ENCODE measurements at regions not wholly inside any gene's neighbourhood (a gene's known extent, or its start where the extent isn't known, plus 50 kb on each side); places are given as distances from the start of the nearest gene placed in this dataset.
"Not testable (repeated sequence)": the region's sequence is repeated elsewhere in the genome, so short reads cannot be mapped to it uniquely, and the experiment has no call there.

GRCh38 chr7:13111230-13111629 is 423.8 kb downstream of the ARL4A start:
- ATAC-seq: no peak
- no peaks in the 10 kb centered on the region for H3K36me3 Mint-ChIP-seq
- H3K4me3 Mint-ChIP-seq: no peak overlapping the region
- DNase-seq: no peak
- no peaks in the 10 kb centered on the region for H3K4me1 Mint-ChIP-seq
- POLR2A ChIA-PET: no interaction called here
- no peaks in the 10 kb centered on the region for H3K9me3 Mint-ChIP-seq
- peaks cover 0 to 4% (median 4%) of the 10 kb centered on the region in 5 donors for H3K27me3 Mint-ChIP-seq
- no peak overlapping the region for H3K27ac Mint-ChIP-seq

GRCh38 chr7:13114240-13114639 is 426.8 kb downstream of the ARL4A start:
- DNase-seq, H3K9me3 Mint-ChIP-seq, H3K4me1 Mint-ChIP-seq, ATAC-seq, H3K36me3 Mint-ChIP-seq, H3K4me3 Mint-ChIP-seq, H3K27me3 Mint-ChIP-seq, H3K27ac Mint-ChIP-seq, POLR2A ChIA-PET: not testable (repeated sequence)

- H3K27me3 Mint-ChIP-seq: peaks cover 0 to 8% (median 0%) of the 10 kb centered on the region in 5 donors
- H3K36me3 Mint-ChIP-seq: no peaks in the 10 kb centered on the region
- POLR2A ChIA-PET: no interaction called here
- no peak overlapping the region for H3K4me3 Mint-ChIP-seq
- ATAC-seq: no peak
- no peak for DNase-seq
- H3K4me1 Mint-ChIP-seq: no peaks in the 10 kb centered on the region
- H3K27ac Mint-ChIP-seq: no peak overlapping the region
- no peaks in the 10 kb centered on the region for H3K9me3 Mint-ChIP-seq
Observed at GRCh38 chr7:13115157-13115772, 427.8 kb downstream of the ARL4A start.

DNA sequence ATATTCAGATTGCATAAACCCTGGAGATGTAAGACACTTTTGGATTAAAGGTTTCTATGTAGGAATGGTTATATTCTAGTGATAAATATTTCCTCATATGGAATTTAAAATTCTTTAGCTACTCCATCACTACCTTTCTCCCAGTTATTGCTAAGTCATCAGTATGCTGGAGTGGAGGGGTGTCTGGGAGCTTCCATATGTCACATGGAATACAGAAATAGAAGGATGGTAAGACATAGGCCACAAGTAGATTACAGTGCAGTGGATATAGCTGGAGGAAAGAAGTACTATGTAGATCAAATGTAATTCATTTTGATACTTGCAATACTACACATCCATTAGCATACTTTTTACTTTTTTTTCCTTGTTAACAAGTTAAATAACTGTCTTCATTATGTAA is 428.4 kb downstream of the ARL4A start:
- H3K27me3 Mint-ChIP-seq: peaks cover 0 to 8% (median 0%) of the 10 kb centered on the region in 5 donors

DNA sequence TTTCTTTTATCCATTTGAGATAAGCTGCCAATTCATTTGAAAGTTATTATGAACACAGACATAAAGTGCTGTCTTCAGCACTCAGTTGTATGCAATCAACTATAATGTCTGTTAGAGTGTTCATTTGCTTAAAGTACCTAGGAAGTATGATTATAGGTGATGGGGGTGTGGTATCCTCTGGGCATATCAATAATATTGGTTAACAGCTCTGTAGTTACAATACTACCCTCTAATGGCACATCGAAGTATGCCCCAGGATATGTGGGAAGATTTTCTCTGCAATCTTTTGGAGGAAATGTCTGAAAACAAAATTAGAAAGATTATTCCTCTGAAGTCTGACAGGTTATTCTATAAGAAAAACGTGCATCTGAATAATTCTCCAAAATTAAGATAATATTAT is 429.7 kb downstream of the ARL4A start:
- H3K4me3 Mint-ChIP-seq: no peak overlapping the region
- H3K27me3 Mint-ChIP-seq: peaks cover 0 to 8% (median 0%) of the 10 kb centered on the region in 5 donors
- no peaks in the 10 kb centered on the region for H3K36me3 Mint-ChIP-seq
- no peaks in the 10 kb centered on the region for H3K4me1 Mint-ChIP-seq
- no peak for ATAC-seq
- POLR2A ChIA-PET: no interaction called here
- no peak overlapping the region for H3K27ac Mint-ChIP-seq
- no peak for DNase-seq
- H3K9me3 Mint-ChIP-seq: peaks cover 0 to 8% (median 0%) of the 10 kb centered on the region in 9 donors

More for the DNA sequence above, 428.4 kb downstream of the ARL4A start:
- DNase-seq: no peak
- Mint-ChIP-seq H3K9me3 (no peaks in the 10 kb centered on the region), H3K4me3 (no peak overlapping the region), H3K27ac (no peak overlapping the region), H3K4me1 (no peaks in the 10 kb centered on the region), H3K36me3 (no peaks in the 10 kb centered on the region)
- no peak for ATAC-seq
- POLR2A ChIA-PET: no interaction called here

DNA sequence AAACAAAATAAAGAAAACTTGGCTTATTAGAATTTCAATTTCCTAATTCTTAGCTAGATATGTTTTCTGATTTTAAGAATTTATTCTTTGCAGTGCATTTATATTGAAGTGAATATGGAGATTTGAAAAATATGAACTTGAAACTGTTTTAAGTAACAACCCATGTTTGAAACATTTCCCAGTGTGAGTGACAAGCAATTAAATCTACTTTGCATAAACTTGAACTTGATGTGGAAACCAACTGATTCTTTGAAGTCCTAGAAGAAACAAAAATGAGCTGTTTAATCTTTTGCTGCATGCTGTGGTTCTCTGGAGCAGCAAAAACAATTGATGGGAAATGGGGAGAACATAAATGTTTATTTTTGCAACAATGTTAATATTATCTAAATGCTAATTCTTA is 430.2 kb downstream of the ARL4A start:
- Mint-ChIP-seq H3K36me3 (no peaks in the 10 kb centered on the region), H3K4me1 (no peaks in the 10 kb centered on the region)

DNA sequence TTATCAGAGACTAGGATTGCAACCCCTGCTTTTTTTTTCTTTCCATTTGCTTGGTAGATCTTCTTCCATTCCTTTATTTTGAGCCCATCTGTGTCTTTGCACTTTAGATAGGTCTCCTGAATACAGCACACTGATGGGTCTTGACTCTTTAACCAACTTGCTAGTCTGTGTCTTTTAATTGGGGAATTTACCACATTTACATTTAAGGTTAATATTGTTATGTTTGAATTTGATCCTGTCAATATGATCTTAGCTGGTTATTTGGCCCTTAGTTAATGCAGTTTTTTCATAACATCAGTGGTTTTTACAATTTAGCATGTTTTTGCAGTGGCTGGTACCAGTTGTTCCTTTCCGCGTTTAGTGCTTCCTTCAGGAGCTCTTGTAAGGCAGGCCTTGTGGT is 437.2 kb downstream of the ARL4A start:
- H3K36me3 Mint-ChIP-seq, H3K27ac Mint-ChIP-seq, POLR2A ChIA-PET, ATAC-seq, DNase-seq, H3K4me1 Mint-ChIP-seq, H3K4me3 Mint-ChIP-seq: not testable (repeated sequence)
- Mint-ChIP-seq H3K27me3 (peaks cover 3 to 21% (median 6%) of the 10 kb centered on the region in 5 donors), H3K9me3 (peaks cover 0 to 44% (median 18%) of the 10 kb centered on the region in 9 donors)

More for the DNA sequence above, 430.2 kb downstream of the ARL4A start:
- POLR2A ChIA-PET: no interaction called here
- Mint-ChIP-seq H3K9me3 (peaks cover 0 to 13% (median 3%) of the 10 kb centered on the region in 9 donors), H3K4me3 (no peak overlapping the region), H3K27me3 (peaks cover 0 to 8% (median 0%) of the 10 kb centered on the region in 5 donors), H3K27ac (no peak overlapping the region)
- no peak for ATAC-seq
- DNase-seq: no peak

DNA sequence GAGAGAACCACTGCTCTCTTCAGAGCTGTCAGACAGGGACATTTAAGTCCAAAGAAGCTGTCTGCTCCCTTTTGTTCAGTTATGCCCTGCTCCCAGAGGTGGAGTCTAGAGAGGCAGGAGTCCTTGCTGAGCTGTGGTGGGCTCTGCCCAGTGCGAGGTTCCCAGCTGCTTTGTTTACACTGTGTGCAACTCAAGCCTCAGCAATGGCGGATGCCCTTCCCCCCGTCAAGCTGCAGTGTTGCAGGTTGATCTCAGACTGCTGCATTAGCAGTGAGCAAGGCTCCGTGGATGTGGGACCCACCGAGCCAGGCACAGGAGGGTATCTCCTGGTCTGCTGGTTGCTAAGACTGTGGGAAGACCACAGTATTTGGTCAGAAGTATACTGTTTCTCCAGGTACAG is 438.9 kb downstream of the ARL4A start:
- H3K4me3 Mint-ChIP-seq: no peak overlapping the region
- no peak for ATAC-seq
- DNase-seq: no peak
- no peak overlapping the region for H3K27ac Mint-ChIP-seq
- H3K36me3 Mint-ChIP-seq: peaks cover 0 to 7% (median 0%) of the 10 kb centered on the region in 3 donors
- POLR2A ChIA-PET: no interaction called here
- H3K27me3 Mint-ChIP-seq: peaks cover 6 to 37% (median 9%) of the 10 kb centered on the region in 5 donors
- no peaks in the 10 kb centered on the region for H3K4me1 Mint-ChIP-seq
- H3K9me3 Mint-ChIP-seq: peaks cover 0 to 43% (median 17%) of the 10 kb centered on the region in 9 donors

DNA sequence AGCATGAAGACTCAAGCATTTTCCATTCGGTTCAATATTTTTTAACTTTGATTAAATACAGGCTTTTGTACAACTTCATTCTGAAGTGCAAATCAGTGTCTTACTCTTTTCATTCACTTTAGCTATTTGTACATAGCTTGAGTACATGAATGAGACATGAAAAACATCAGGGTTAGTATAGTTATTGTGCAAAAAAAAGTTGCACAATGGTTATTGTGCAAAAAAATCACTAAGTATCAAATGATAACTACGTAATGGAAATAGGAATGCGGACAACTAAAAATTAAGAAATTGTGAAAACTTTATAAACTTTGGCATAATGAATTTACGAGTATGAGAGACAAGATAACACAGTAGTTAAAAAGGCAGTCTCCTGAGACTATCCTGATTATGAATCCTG is 442.9 kb downstream of the ARL4A start:
- Mint-ChIP-seq H3K27ac (no peak overlapping the region), H3K36me3 (no peaks in the 10 kb centered on the region), H3K27me3 (peaks cover 6 to 26% (median 13%) of the 10 kb centered on the region in 5 donors), H3K4me3 (no peak overlapping the region), H3K4me1 (no peaks in the 10 kb centered on the region), H3K9me3 (peaks cover 0 to 6% (median 3%) of the 10 kb centered on the region in 9 donors)
- DNase-seq (no peak), ATAC-seq (no peak)
- POLR2A ChIA-PET: no interaction called here

DNA sequence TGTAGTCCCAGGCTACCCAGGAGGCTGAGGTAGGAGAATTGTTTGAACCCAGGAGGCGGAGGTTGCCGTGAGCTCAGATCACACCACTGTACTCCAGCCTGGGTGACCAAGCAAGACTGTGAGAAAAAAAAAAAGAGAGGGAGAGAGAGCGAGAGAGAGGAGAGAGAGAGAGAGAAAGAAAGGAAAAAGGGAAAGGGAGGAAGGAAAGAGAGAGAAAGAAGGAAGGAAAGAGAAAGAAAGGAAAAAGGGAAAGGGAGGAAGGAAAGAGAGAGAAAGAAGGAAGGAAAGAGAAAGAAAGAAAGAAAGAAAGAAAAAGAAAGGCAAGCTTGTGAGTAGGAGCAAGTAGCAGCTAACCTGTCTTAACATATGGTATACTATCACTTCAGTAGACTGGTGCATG is 443.5 kb downstream of the ARL4A start:
- H3K9me3 Mint-ChIP-seq, H3K4me3 Mint-ChIP-seq, ATAC-seq, DNase-seq, H3K36me3 Mint-ChIP-seq, POLR2A ChIA-PET, H3K27ac Mint-ChIP-seq, H3K4me1 Mint-ChIP-seq: not testable (repeated sequence)
- H3K27me3 Mint-ChIP-seq: peaks cover 6 to 26% (median 13%) of the 10 kb centered on the region in 5 donors

DNA sequence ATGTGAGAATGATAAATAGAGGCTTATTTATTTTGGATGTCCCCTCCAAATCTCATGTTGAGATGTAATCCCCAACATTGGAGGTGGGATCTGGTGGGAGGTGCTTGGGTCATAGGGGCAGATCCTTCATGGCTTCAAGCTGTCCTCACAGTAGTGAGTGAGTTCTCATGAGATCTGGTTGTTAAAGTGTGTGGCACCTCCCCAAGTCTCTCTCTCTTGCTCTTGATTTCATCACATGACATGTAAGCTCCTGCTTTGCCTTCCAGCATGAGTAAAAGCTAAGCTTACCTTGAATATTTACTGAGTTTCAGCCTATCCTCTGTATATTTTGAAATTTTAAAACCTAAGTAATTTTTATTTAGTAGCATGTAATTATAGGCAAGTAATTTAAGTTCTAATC is 444.9 kb downstream of the ARL4A start:
- POLR2A ChIA-PET: no interaction called here
- DNase-seq (no peak), ATAC-seq (no peak)
- Mint-ChIP-seq H3K4me3 (no peak overlapping the region), H3K27me3 (peaks cover 8 to 26% (median 13%) of the 10 kb centered on the region in 5 donors), H3K4me1 (no peaks in the 10 kb centered on the region), H3K36me3 (no peaks in the 10 kb centered on the region), H3K9me3 (peaks cover 0 to 10% (median 3%) of the 10 kb centered on the region in 9 donors), H3K27ac (no peak overlapping the region)

- H3K36me3 Mint-ChIP-seq, ATAC-seq, H3K27ac Mint-ChIP-seq, DNase-seq, H3K4me3 Mint-ChIP-seq, POLR2A ChIA-PET, H3K4me1 Mint-ChIP-seq, H3K27me3 Mint-ChIP-seq: not testable (repeated sequence)
- peaks cover 0 to 13% (median 7%) of the 10 kb centered on the region in 9 donors for H3K9me3 Mint-ChIP-seq
Observed at GRCh38 chr7:13136345-13136744, 448.9 kb downstream of the ARL4A start.

DNA sequence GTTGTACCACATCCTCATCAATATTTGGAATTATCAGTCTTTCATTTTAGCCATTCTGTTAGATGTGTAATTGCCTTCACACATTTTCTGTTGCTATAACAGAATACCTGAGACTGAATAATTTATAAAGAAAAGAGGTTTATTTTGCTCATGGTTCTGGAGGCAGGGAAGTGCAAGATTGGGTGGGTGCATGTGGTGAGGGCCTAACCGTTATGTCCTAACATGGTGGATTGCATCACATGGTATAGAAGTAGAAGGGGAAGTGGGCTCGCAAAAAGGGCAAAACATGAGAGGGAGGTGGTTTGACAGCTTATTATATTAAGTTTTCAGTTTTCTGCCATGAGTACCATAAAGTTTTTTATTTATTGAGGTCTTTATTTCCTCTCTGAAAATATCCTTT is 452.0 kb downstream of the ARL4A start:
- POLR2A ChIA-PET: no interaction called here
- peaks cover 0 to 2% (median 0%) of the 10 kb centered on the region in 5 donors for H3K27me3 Mint-ChIP-seq
- peaks cover 0 to 13% (median 7%) of the 10 kb centered on the region in 9 donors for H3K9me3 Mint-ChIP-seq
- no peaks in the 10 kb centered on the region for H3K36me3 Mint-ChIP-seq
- H3K4me3 Mint-ChIP-seq: no peak overlapping the region
- H3K4me1 Mint-ChIP-seq: no peaks in the 10 kb centered on the region
- ATAC-seq (no peak), DNase-seq (no peak)
- no peak overlapping the region for H3K27ac Mint-ChIP-seq

GRCh38 chr7:13144673-13145072 is 457.2 kb downstream of the ARL4A start:
- H3K9me3 Mint-ChIP-seq: peaks cover 0 to 4% (median 0%) of the 10 kb centered on the region in 9 donors
- H3K27me3 Mint-ChIP-seq: no peaks in the 10 kb centered on the region
- no peaks in the 10 kb centered on the region for H3K36me3 Mint-ChIP-seq
- H3K4me1 Mint-ChIP-seq: no peaks in the 10 kb centered on the region
- H3K4me3 Mint-ChIP-seq: no peak overlapping the region
- DNase-seq (no peak), ATAC-seq (no peak)
- H3K27ac Mint-ChIP-seq: no peak overlapping the region
- POLR2A ChIA-PET: no interaction called here
